Prostate gland (tissue), 2 donors: ENCODE measurements at regions not wholly inside any gene's neighbourhood (a gene's known extent, or its start where the extent isn't known, plus 50 kb on each side); places are given as distances from the start of the nearest gene placed in this dataset.

Experiments used
- POLR2A ChIP-seq: fragments of 450-650 bp; IDR thresholded peaks from one replicate; pipeline ENCODE4 v1.6.1; 2016; ENCODE audit warnings: antibody characterized with exemption, mild to moderate bottlenecking
- POLR2AphosphoS5 ChIP-seq: sonication (generic); formaldehyde crosslinking; IDR thresholded peaks from one replicate; pipeline ENCODE4 v1.6.1; 2017; ENCODE audit warnings: antibody characterized with exemption
- TF ChIP-seq, protein P1 (sequence below), 4 experiments: fragments of 200-600 bp in 2 of 4; fragments of 450-650 bp in 2 of 4; sonication (generic) in 2 of 4; IDR thresholded peaks; 1 replicate in 3 of 4; 2 replicates in 1 of 4; pipeline ENCODE4 v1.5.1; 2016 to 2019; ENCODE audit warnings: antibody characterized with exemption in 4 of 4, mild to moderate bottlenecking in 2 of 4, moderate library complexity in 2 of 4

DNA sequence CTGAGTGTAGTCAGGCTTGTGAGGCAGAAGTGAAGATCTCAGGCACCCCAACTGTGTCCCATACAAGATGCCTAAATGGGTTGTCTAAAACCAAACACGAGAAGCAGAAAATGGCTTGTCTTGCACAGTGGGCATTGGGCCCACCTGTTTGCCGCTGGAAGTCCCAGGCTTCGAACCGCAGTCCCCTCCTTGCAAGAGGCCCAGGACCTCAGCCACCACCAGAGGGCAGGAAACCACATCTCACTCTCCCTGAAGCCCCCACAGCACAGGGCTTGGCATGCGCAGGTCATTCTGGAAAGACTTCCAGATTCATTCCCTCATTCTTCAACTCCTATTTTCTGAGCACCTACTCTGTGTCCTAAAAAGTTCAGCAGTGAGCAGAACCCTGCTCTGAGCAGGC lies 973.7 kb downstream of the UQCRFS1 start:
- TF ChIP-seq, protein P1, sequence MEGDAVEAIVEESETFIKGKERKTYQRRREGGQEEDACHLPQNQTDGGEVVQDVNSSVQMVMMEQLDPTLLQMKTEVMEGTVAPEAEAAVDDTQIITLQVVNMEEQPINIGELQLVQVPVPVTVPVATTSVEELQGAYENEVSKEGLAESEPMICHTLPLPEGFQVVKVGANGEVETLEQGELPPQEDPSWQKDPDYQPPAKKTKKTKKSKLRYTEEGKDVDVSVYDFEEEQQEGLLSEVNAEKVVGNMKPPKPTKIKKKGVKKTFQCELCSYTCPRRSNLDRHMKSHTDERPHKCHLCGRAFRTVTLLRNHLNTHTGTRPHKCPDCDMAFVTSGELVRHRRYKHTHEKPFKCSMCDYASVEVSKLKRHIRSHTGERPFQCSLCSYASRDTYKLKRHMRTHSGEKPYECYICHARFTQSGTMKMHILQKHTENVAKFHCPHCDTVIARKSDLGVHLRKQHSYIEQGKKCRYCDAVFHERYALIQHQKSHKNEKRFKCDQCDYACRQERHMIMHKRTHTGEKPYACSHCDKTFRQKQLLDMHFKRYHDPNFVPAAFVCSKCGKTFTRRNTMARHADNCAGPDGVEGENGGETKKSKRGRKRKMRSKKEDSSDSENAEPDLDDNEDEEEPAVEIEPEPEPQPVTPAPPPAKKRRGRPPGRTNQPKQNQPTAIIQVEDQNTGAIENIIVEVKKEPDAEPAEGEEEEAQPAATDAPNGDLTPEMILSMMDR (IDR thresholded peaks at IDR 0.05), result no peak
- no peak for TF ChIP-seq POLR2AphosphoS5
- TF ChIP-seq POLR2A, result no peak
